ENCODE measurements at regions not wholly inside any gene's neighbourhood (a gene's known extent, or its start where the extent isn't known, plus 50 kb on each side); places are given as distances from the start of the nearest gene placed in this dataset.

GRCh38 chr3:102195198-102195948 lies 239.4 kb upstream of the ZPLD1 start:
- no peak for DNase-seq
- H3K9me3 ChIP-seq (ENCODE audit: severe bottlenecking) = no peaks in the 10 kb centered on the region
- no peaks in the 10 kb centered on the region for H3K27me3 ChIP-seq (ENCODE audit: insufficient read depth, low read depth, severe bottlenecking)
- no peak overlapping the region for H3K4me3 ChIP-seq (ENCODE audit: low read depth, low read length)
- no peaks in the 10 kb centered on the region for H3K36me3 ChIP-seq
- no peak for TF ChIP-seq CTCF (IDR thresholded peaks at IDR 0.05; ENCODE audit: low read depth, low read length)
- H3K27ac ChIP-seq = no peak overlapping the region

- no peak for TF ChIP-seq CTCF (IDR thresholded peaks at IDR 0.05; ENCODE audit: low read depth, low read length)
- no peak for DNase-seq
These were observed 234.7 kb upstream of the ZPLD1 start for GRCh38 chr3:102200126-102200525.

GRCh38 chr3:102200560-102200959 lies 234.3 kb upstream of the ZPLD1 start:
- Histone ChIP-seq H3K36me3 (no peaks in the 10 kb centered on the region), H3K27ac (no peak overlapping the region), H3K9me3 (ENCODE audit: severe bottlenecking) (no peaks in the 10 kb centered on the region), H3K27me3 (ENCODE audit: insufficient read depth, low read depth, severe bottlenecking) (no peaks in the 10 kb centered on the region), H3K4me3 (ENCODE audit: low read depth, low read length) (no peak overlapping the region)
- no peak for DNase-seq
- TF ChIP-seq CTCF (IDR thresholded peaks at IDR 0.05; ENCODE audit: low read depth, low read length) = no peak

More at GRCh38 chr3:102200126-102200525, 234.7 kb upstream of the ZPLD1 start:
- Histone ChIP-seq H3K36me3 (no peaks in the 10 kb centered on the region), H3K9me3 (ENCODE audit: severe bottlenecking) (no peaks in the 10 kb centered on the region), H3K4me3 (ENCODE audit: low read depth, low read length) (no peak overlapping the region), H3K27ac (no peak overlapping the region), H3K27me3 (ENCODE audit: insufficient read depth, low read depth, severe bottlenecking) (no peaks in the 10 kb centered on the region)

GRCh38 chr3:102205647-102206046 lies 229.2 kb upstream of the ZPLD1 start:
- H3K27me3 ChIP-seq (ENCODE audit: insufficient read depth, low read depth, severe bottlenecking) = no peaks in the 10 kb centered on the region
- no peak for TF ChIP-seq CTCF (IDR thresholded peaks at IDR 0.05; ENCODE audit: low read depth, low read length)
- no peaks in the 10 kb centered on the region for H3K9me3 ChIP-seq (ENCODE audit: severe bottlenecking)
- no peak overlapping the region for H3K27ac ChIP-seq
- no peak overlapping the region for H3K4me3 ChIP-seq (ENCODE audit: low read depth, low read length)
- DNase-seq = no peak
- no peaks in the 10 kb centered on the region for H3K36me3 ChIP-seq

- H3K27me3 ChIP-seq (ENCODE audit: insufficient read depth, low read depth, severe bottlenecking) = no peaks in the 10 kb centered on the region
- no peak overlapping the region for H3K4me3 ChIP-seq (ENCODE audit: low read depth, low read length)
- H3K27ac ChIP-seq = no peak overlapping the region
- H3K36me3 ChIP-seq = no peaks in the 10 kb centered on the region
- no peaks in the 10 kb centered on the region for H3K9me3 ChIP-seq (ENCODE audit: severe bottlenecking)
- DNase-seq = no peak
- TF ChIP-seq CTCF (IDR thresholded peaks at IDR 0.05; ENCODE audit: low read depth, low read length) = no peak
These were observed 228.2 kb upstream of the ZPLD1 start for GRCh38 chr3:102206511-102207031.
